ENCODE measurements at regions not wholly inside any gene's neighbourhood (a gene's known extent, or its start where the extent isn't known, plus 50 kb on each side); places are given as distances from the start of the nearest gene placed in this dataset.
"Not testable (repeated sequence)": the region's sequence is repeated elsewhere in the genome, so short reads cannot be mapped to it uniquely, and the experiment has no call there.

GRCh38 chr18:77329651-77330050 lies 80.0 kb downstream of the GALR1 start:
- intact Hi-C loops (cut with micrococcal nuclease) = no loop called here

DNA sequence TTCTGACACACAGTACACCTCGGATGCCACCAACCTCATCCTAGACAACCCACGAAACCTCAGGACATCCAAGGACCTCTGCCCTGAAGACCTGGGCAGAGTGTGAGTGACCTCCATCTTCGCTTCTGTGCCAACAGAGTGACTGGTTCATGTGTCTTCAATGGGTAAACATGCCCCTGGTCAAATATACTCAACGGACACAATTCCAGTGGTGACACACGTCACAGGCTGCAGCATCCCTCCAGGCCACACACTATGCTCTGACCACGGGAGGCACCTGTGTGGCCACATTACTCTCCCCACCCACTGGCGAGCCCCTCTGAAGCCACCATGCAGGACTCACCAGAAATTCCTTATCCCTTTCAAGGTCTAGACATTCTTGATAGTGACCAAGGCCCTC lies 85.2 kb downstream of the GALR1 start:
- intact Hi-C loops (cut with micrococcal nuclease) = no loop called here

GRCh38 chr18:77337604-77338003 lies 88.0 kb downstream of the GALR1 start:
- intact Hi-C loops (cut with micrococcal nuclease) = no loop called here

DNA sequence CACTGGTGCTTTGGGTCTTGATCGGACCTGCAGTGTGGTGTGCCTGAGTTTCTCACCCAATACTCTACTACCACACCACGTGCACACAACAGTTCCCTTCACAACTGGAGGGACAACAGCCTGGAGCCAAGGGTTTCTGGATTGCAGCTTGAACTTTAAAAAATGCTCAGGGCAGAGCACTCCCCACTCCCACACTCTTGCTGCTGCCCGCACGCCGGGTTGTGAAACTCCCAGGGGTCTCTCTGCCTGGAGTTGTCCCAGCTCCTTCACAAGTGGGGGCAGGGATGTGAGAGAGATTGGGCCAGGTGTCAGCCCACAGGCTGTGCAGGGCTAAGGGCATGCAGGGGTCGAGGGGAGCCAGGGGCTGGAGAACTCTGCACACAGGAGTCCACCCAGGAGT lies 89.4 kb downstream of the GALR1 start:
- intact Hi-C loops (cut with micrococcal nuclease) = no loop called here

GRCh38 chr18:77339623-77340022 lies 90.0 kb downstream of the GALR1 start:
- intact Hi-C loops (cut with micrococcal nuclease) = no loop called here

DNA sequence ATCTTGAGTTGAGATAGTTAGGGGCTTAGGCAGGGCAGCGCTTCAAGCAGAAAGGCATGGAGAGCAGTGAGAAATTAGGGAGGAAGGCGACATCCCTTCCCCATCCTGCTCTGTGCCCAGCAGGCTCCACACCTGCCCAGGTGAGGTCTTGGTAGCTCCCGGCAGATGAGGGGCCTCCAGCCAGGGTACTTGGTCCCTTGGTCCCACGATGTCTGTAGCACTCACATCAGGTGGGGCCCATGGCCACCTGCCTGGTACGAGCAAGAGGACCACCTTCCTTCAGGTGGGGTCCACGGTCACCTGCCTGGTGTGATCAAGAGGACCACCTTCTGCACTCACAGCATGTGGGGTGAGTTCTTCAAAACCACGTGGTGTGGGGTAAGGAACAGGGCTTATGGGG lies 91.2 kb downstream of the GALR1 start:
- intact Hi-C loops (cut with micrococcal nuclease) = no loop called here

DNA sequence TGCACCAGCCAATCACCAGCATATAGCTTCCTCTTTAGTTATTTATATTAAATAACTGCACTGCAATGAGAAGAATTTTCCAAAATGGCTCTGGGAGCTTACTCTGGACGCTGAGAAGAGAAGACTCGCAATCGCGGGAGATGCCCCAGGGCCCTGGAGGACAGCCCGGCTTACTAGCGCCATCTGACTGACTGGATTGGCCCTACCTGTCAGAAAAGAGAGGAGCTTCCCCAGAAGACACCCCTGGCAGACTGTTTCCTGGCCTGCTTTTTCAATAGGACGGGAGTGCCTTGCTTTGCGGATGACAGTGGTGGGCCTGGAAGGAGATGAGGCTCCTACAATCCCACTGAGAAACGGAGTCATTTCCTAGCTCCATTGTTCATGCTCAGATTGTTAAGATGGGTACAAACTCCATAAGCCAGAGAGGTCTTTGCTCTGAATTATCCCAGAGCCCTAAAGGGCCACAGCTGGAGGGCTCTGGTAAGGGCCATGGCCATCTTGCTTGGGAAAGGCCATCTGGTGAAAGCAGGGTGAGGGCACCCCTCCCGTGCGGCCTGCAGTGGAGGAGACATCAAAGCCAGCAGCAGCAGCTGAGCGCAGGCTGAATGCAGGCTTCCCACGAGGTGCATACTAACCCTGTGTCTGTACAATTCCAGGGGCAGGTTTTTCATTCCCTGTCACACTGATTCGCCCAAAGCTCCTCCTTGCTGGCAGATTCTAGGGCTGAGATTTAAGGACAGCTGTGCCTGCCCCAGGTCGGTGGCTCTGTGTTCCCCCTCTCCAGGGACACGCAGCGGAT lies 92.1 kb downstream of the GALR1 start:
- intact Hi-C loops (cut with micrococcal nuclease) = no loop called here

DNA sequence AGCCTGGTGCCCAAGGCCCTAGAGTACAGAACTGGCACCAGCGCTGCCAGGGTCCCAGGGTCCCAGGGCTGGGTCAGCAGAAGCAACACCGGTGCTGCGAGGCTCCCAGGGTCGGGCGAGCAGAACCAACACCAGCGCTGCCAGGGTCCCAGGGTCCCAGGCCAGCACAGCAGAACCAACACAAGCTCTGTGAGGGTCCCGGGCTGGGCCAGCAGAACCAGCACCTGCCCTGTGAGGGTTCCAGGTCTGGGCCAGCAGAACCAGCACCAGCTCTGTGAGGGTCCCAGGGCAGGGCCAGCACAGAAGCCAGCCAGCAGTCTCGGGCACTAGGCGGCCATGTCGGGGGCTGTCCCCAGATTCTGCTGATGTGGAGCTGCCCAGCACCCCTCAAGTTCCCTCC lies 93.1 kb downstream of the GALR1 start:
- intact Hi-C loops (cut with micrococcal nuclease) = no loop called here

- intact Hi-C loops (cut with micrococcal nuclease) = no loop called here
Measured at GRCh38 chr18:77343846-77344510, 94.3 kb downstream of the GALR1 start.

GRCh38 chr18:77344786-77345500 lies 95.3 kb downstream of the GALR1 start:
- intact Hi-C loops (cut with micrococcal nuclease) = no loop called here

DNA sequence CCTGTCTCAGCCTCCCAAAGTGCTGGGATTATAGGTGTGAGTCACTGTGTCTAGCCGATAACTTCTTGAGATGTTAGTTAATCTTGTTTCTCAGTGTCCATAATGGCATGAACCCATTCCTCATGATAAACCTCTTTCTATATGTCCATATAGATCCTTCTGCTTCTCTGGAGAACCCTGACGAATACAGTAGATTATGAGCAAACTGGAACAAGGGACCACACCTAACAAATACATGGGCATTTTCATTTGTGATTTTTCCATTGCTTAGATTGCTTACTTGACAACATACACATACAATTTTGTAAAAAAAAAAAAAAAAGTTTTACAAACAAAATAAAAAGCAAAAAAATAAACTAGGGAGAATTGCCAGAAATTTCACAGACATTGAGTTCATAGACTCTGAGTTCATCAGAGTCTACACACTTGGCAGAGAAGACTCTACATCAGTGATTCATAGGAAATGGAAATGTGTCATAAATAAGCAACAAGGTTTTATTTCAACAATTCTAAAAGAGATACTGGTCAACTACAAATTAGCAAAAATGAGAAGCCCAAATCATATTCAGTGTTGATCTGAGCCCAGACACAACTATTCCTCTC lies 96.7 kb downstream of the GALR1 start:
- intact Hi-C loops (cut with micrococcal nuclease) = no loop called here

DNA sequence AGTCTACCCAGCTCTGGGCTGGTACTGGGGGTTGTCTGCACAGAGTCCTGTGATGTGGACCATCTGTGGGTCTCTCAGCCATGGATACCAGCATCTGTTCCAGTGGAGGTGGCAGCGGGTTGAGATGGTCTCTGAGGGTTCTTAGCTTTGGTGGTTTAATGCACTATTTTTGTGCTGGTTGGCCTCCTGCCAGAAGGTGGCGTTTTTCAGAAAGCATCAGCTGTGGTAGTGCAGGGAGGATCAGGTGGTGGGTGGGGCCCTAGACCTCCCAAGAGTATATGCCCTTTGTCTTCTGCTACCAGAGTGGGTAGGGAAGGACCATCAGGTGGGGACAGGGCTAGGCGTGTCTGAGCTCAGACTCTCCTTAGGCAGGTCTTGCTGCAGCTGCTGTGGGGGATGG lies 103.7 kb downstream of the GALR1 start:
- intact Hi-C loops (cut with micrococcal nuclease) = not testable (repeated sequence)

GRCh38 chr18:77359561-77360314 lies 110.1 kb downstream of the GALR1 start:
- intact Hi-C loops (cut with micrococcal nuclease) = no loop called here

GRCh38 chr18:77360315-77361190 lies 110.9 kb downstream of the GALR1 start:
- intact Hi-C loops (cut with micrococcal nuclease) = no loop called here

GRCh38 chr18:77361382-77361781 lies 111.7 kb downstream of the GALR1 start:
- intact Hi-C loops (cut with micrococcal nuclease) = no loop called here

DNA sequence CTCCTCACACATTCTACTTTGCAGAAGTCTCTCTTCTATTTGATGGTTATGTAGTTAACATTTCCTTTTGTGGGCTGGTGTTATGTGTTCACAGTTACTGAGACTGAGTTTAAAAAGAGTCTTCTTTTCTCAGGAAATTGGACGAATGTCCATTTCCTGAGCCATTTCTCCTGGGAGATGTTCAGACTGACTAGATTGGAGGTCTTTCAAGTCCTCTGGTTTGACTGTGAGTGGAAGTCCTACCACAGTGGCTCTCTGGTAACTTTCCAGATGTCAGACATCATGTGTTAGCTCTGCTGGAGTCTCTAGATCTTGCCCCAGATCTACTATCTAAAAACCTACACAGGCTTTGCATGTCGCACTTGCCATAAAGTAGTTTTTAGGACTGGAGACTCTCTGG lies 116.0 kb downstream of the GALR1 start:
- intact Hi-C loops (cut with micrococcal nuclease) = no loop called here

DNA sequence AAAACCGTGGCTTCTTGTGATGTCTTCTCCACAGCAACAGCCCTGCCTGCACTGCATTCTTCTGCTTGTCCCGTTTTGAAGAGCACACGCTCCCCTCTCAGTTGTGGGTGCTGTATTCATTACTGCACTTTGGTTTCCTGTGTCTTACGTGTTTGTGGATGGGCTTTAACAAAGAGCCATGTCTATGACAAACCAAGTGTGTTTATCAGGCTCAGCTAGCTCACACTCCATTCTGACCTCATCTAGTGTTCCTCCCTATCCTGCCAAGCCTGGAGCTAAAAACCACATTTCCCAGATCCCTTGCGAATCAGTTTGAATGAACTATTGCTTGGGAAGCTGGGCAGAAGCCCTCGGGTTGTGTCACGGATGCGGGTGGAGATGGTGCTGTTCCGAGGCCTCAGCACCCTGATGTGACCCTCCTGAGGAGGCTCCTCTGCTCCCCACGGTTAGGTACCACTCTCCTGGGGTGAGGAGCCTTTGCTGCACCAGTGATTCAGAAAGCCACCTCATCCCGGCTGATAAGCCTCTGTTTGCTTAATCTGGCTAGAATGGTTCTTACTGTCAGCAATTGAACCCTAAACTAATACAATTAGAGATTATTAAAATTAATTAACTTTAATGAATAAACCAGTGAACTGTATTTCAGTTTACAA lies 116.5 kb downstream of the GALR1 start:
- intact Hi-C loops (cut with micrococcal nuclease) = no loop called here

GRCh38 chr18:77366720-77367641 lies 117.3 kb downstream of the GALR1 start:
- intact Hi-C loops (cut with micrococcal nuclease) = no loop called here

- intact Hi-C loops (cut with micrococcal nuclease) = no loop called here
Measured at GRCh38 chr18:77369644-77370043, 120.0 kb downstream of the GALR1 start.

Data from T-helper 2 cell treated with Interferon-gamma antibody and Interleukin-4, amounts not matched to agents 100 ng/mL and 5 ng/mL, for 36 hours (primary cell).